ENCODE measurements at regions not wholly inside any gene's neighbourhood (a gene's known extent, or its start where the extent isn't known, plus 50 kb on each side); places are given as distances from the start of the nearest gene placed in this dataset.

DNA sequence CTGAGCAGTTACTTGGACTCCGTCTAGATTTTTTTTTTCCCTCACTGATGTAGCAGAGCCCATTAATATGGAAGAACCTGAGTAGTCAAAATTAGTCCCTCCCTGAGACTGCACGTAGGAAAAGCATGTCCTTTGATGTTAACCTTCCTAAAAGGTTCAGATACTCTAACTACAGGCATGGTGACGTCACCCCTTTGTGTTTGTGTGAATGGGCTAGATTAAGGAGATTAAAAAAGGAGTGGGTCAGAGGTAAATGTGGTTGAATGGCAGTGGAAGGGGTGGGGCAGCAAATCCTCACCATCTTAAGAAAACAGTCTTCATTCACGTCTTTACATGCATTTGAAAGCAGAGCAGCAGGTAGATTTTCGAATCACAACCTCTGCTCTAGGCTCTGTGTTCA lies 521.1 kb downstream of the TFAP2B start:
- DNase-seq (ENCODE audit: low spot score), result no peak
- Histone ChIP-seq H3K4me3 (no peak overlapping the region), H3K27ac (no peak overlapping the region)
- TF ChIP-seq, protein P1, sequence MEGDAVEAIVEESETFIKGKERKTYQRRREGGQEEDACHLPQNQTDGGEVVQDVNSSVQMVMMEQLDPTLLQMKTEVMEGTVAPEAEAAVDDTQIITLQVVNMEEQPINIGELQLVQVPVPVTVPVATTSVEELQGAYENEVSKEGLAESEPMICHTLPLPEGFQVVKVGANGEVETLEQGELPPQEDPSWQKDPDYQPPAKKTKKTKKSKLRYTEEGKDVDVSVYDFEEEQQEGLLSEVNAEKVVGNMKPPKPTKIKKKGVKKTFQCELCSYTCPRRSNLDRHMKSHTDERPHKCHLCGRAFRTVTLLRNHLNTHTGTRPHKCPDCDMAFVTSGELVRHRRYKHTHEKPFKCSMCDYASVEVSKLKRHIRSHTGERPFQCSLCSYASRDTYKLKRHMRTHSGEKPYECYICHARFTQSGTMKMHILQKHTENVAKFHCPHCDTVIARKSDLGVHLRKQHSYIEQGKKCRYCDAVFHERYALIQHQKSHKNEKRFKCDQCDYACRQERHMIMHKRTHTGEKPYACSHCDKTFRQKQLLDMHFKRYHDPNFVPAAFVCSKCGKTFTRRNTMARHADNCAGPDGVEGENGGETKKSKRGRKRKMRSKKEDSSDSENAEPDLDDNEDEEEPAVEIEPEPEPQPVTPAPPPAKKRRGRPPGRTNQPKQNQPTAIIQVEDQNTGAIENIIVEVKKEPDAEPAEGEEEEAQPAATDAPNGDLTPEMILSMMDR (IDR thresholded peaks at IDR 0.05), result no peak

DNA sequence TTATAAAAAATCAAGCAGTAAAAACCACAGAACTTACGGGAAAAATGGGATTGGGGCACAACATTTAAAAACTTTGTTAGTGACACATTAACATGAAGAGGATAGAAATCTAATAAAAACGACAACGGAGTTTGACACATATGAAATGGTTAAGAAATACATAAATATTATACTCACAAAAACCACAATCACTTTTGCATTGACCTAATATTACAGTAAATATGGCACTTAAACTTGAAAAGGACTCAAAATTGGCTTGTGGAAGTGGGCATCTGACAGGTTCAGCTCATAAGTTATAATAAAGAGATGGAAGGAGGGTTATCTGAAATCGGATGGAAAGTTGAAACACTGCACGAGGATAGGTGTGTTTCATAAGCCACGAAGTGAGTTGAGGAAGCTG lies 523.7 kb downstream of the TFAP2B start:
- TF ChIP-seq, protein P1 (IDR thresholded peaks at IDR 0.05), result no peak

DNA sequence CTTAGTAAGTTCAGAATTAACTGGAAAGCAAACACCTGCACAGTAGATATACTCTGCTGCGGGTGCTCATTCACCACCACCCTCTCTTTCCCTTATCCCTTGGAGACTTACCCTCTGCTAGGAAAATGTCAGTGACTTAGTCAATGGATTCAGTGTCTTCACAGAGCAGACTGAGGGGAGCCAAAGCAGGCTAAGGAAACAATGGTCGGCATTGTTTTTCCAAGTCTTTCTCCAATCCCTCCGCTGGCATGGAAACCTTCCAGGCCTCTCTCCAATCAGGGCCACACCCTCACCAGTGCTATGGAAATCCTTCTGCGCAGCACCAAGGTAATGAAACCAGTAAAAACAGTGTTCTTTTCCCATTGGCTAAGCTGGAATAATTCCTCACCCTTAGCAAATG lies 531.2 kb downstream of the TFAP2B start:
- TF ChIP-seq, protein P1 (IDR thresholded peaks at IDR 0.05), result no peak
- Histone ChIP-seq H3K27ac (no peak overlapping the region), H3K4me3 (no peak overlapping the region)
- DNase-seq (ENCODE audit: low spot score), result no peak

More for the DNA sequence above, 523.7 kb downstream of the TFAP2B start:
- Histone ChIP-seq H3K27ac (no peak overlapping the region), H3K4me3 (no peak overlapping the region)
- DNase-seq (ENCODE audit: low spot score), result no peak

DNA sequence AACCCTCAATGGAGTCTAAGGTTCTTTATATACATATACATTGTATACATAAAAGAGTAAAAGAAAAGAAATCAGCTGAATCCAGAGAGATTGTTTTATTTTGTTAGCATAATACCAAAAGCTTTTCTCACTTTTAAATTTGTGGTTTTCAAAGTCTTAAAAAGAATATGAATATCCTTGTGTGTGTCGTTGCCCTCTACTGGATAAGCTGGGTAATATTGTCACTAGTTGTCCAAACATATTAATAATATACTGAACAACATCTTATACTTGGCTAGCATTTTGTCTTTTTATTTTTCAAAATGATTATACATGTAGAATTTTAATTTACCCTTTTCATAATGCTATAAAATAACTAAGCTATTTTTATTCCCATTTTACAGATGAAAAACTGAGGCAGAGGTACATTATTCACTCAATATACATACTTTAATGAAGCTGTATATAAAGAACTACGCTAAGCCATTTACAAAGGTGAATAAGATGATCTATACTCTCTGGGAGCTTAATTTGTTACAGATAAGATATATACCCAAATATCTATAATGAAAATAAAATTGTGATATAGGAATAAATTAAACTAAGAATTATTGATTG lies 531.7 kb downstream of the TFAP2B start:
- no peak for DNase-seq (ENCODE audit: low spot score)
- Histone ChIP-seq H3K4me3 (no peak overlapping the region), H3K27ac (no peak overlapping the region)
- TF ChIP-seq, protein P1 (IDR thresholded peaks at IDR 0.05), result no peak

DNA sequence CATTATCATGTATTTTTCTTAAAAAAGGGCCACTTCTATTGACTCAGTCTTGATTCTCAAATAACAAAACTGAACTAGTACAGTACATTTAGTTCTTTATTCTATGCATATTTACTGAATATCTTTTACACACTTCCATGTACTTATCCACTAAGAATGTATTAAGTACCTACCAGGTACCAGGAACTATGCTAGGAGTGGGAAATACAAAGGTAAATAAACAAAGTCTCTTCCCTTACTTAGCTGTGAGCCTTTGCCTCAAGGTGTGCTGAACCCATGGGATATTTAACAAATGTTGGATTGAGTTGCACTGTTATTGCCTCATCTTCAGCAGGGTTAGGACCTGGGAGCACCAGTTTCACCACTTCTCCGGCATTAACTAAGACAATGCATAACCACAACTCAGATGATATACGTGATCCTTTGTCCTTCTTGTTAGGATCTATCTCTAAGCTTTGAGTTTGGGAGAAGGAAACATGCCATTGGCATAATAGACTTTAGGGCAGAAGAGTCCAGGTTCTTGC lies 533.9 kb downstream of the TFAP2B start:
- Histone ChIP-seq H3K4me3 (no peak overlapping the region), H3K27ac (no peak overlapping the region)
- TF ChIP-seq, protein P1 (IDR thresholded peaks at IDR 0.05), result no peak
- no peak for DNase-seq (ENCODE audit: low spot score)

DNA sequence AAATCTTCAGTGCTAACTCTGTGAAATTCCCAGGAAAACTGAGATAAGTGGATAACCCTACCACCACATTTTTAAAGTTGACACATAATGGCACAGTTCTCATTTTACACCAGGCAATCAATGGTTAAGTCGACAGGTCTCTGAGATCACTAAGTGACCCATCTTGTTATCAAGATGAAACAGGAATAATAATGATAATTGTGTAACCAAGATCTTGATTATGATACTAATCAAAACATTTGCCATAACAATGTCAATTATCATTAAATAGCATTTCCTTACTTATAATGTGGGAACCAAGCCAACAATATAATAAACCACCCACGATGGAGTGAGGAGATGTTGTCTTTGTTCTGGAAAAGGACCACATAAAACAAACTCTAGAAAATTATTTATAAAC lies 541.6 kb downstream of the TFAP2B start:
- H3K27ac ChIP-seq, result no peak overlapping the region

DNA sequence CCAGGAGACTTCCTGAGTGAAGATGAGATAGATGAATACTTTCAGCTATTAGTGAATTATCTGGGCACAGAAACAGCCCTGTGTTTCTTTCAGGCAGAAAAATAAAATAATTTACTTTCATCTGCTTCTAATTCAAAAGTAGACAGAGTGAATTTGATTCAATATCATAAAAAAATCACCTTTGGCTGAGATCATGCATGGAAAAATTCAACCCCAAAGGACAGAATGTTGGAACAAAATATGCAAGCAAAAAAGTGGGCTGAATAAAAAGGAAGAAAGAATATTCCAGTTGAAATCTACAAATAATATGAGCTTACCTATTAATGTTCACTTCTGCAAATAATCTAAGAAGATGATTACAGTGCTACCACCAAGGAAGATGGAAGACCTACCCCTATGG lies 546.9 kb downstream of the TFAP2B start:
- Histone ChIP-seq H3K4me3 (no peak overlapping the region), H3K27ac (no peak overlapping the region)
- no peak for DNase-seq (ENCODE audit: low spot score)
- TF ChIP-seq, protein P1 (IDR thresholded peaks at IDR 0.05), result no peak

More for the DNA sequence above, 541.6 kb downstream of the TFAP2B start:
- no peak overlapping the region for H3K4me3 ChIP-seq
- TF ChIP-seq, protein P1 (IDR thresholded peaks at IDR 0.05), result no peak
- no peak for DNase-seq (ENCODE audit: low spot score)
